Activated CD4-positive, alpha-beta T cell treated with anti-CD3 and anti-CD28 coated beads for 36 hours (primary cell): ENCODE measurements at regions not wholly inside any gene's neighbourhood (a gene's known extent, or its start where the extent isn't known, plus 50 kb on each side); places are given as distances from the start of the nearest gene placed in this dataset.

Experiments used
- ATAC-seq: fragments of 200-7000 bp; cut with Tn5 transposase; one replicate; pipeline ENCODE4 v1.10.0; 2021; ENCODE audit warnings: mild to moderate bottlenecking, moderate library complexity
- CTCF ChIA-PET: fragments of 350-600 bp; sonication (Branson Sonifier 250); formaldehyde crosslinking; loops from one replicate; lab custom pipeline; 2021; ENCODE audit warnings: antibody characterized with exemption; lab: Charles Lee
- POLR2A ChIA-PET: fragments of 350-600 bp; sonication (Branson Sonifier 250); formaldehyde crosslinking; loops from one replicate; lab custom pipeline; 2021; ENCODE audit warnings: antibody characterized with exemption, inconsistent platforms; lab: Charles Lee
- DNase-seq: peaks from one replicate; pipeline ENCODE4 v3.0.0-alpha.2; 2020
- H3K27ac Mint-ChIP-seq: one replicate; pipeline ENCODE4 v1.8.0; 2021; ENCODE audit warnings: mixed read lengths
- H3K27me3 Mint-ChIP-seq: one replicate; pipeline ENCODE4 v1.8.0; 2021; ENCODE audit warnings: mixed read lengths
- H3K36me3 Mint-ChIP-seq: one replicate; pipeline ENCODE4 v1.8.0; 2021; ENCODE audit warnings: low read depth, mixed read lengths
- H3K4me1 Mint-ChIP-seq: one replicate; pipeline ENCODE4 v1.8.0; 2021; ENCODE audit warnings: mixed read lengths
- H3K4me3 Mint-ChIP-seq: one replicate; pipeline ENCODE4 v1.8.0; 2021; ENCODE audit warnings: mild to moderate bottlenecking, moderate library complexity, mixed read lengths
- H3K9me3 Mint-ChIP-seq: one replicate; pipeline ENCODE4 v1.8.0; 2021; ENCODE audit warnings: low read depth, mixed read lengths
- intact Hi-C, 2 experiments: fragments of 100-400 bp; cut with DNase I in 1 of 2; cut with micrococcal nuclease in 1 of 2; formaldehyde crosslinking; loops; one replicate each; pipeline versions ENCODE4 v1.14.2 to v1.15.1; 2022 to 2024; cut with DNase I, micrococcal nuclease

DNA sequence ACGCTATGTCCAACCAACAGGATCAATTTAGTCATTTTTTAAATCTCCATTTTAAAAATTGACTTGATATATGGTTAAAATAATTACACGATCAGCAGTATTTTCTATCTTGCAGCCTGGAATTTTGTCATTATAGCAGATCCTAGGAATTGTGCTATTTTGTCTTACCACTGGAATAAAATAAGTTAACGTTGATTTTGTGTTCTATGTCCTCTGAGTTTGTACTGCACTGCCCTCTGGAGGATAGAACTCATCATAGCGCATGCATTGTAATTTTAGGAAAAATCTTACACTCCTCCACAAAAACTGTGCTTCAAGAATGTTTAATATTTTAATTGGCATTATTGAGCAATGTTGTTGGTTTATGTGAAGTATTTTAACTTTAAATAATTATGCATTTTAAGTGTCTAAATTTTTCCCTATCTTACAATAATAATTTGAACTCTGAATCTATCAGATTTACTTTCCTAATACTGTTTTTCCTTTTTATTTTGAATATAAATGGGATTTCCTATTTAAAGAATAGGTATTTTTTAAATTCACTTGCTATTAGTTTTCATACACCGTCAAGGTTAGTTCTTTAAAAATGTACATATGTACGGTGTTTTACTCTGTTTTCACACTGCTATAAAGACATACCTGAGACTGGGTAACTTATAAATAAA is 220.1 kb downstream of the PPP1R3A start:
- intact Hi-C loops, result loop anchor here in 1 of 2 experiments (5.0 kb wide), 2 partner anchors 296 to 1146 kb away; no protein-coding TSS in a partner anchor
- Mint-ChIP-seq H3K4me1 (no peaks in the 10 kb centered on the region), H3K36me3 (no peaks in the 10 kb centered on the region), H3K27ac (no peak overlapping the region), H3K4me3 (no peak overlapping the region), H3K27me3 (no peaks in the 10 kb centered on the region), H3K9me3 (no peaks in the 10 kb centered on the region)
- ATAC-seq (no peak), DNase-seq (no peak)
- ChIA-PET POLR2A (no interaction called here), CTCF (no interaction called here)

DNA sequence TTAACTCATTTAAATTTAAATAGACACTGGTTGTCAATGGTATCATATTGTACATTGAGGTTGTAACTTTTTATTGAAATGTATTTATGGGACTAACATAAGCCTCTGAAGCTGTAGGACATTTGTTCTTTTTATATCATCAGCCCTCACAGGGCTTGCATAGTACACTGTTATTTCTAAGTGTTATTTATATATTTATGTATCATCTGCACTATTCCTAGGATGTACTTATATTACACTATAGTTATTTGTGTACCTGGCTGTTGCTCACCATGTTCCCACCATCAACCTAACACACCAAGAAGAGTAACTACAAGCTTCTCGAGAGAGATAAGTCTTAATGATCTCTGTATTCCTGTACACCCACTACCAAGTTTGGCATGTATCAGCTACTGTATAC is 224.7 kb downstream of the PPP1R3A start:
- intact Hi-C loops, result no loop called here
- DNase-seq (no peak), ATAC-seq (no peak)
- POLR2A ChIA-PET, result no interaction called here
- CTCF ChIA-PET, result no interaction called here
- no peaks in the 10 kb centered on the region for H3K27me3 Mint-ChIP-seq
- no peak overlapping the region for H3K27ac Mint-ChIP-seq
- no peaks in the 10 kb centered on the region for H3K36me3 Mint-ChIP-seq
- no peak overlapping the region for H3K4me3 Mint-ChIP-seq
- no peaks in the 10 kb centered on the region for H3K4me1 Mint-ChIP-seq
- H3K9me3 Mint-ChIP-seq, result no peaks in the 10 kb centered on the region

GRCh38 chr7:113684165-113684564 is 234.6 kb downstream of the PPP1R3A start:
- no peak for ATAC-seq
- ChIA-PET POLR2A (no interaction called here), CTCF (interaction anchor here (0.8 kb wide), 1 partner anchor 19 kb away, joined by 3 read pairs; no protein-coding TSS in a partner anchor)
- Mint-ChIP-seq H3K4me3 (no peak overlapping the region), H3K36me3 (no peaks in the 10 kb centered on the region), H3K4me1 (no peaks in the 10 kb centered on the region), H3K27ac (no peak overlapping the region), H3K27me3 (no peaks in the 10 kb centered on the region), H3K9me3 (no peaks in the 10 kb centered on the region)
- intact Hi-C loops, result no loop called here
- no peak for DNase-seq

DNA sequence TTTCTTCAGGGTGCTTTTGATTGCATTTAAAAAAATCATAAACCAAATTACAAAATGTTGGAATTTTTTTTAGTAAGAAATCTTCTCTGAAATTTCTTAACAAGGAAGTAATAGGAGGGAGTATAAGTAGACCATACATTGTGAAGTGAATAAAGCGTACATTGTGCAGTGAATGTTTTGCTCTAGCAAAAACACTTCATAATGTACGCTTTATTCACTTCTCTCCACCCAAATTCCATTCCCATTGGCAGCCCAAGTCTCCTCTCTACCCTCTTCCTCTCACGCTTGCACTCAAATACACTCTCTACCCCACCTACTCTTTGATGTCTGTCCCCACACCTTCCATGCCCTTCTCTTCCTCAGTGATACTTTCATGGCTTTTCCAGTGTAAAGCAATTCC is 241.0 kb downstream of the PPP1R3A start:
- no peaks in the 10 kb centered on the region for H3K36me3 Mint-ChIP-seq
- H3K4me1 Mint-ChIP-seq, result no peaks in the 10 kb centered on the region
- H3K4me3 Mint-ChIP-seq, result no peak overlapping the region
- DNase-seq (no peak), ATAC-seq (no peak)
- H3K27me3 Mint-ChIP-seq, result no peaks in the 10 kb centered on the region
- ChIA-PET CTCF (no interaction called here), POLR2A (no interaction called here)
- H3K9me3 Mint-ChIP-seq, result no peaks in the 10 kb centered on the region
- intact Hi-C loops, result no loop called here
- no peak overlapping the region for H3K27ac Mint-ChIP-seq

GRCh38 chr7:113664867-113665266 is 253.9 kb downstream of the PPP1R3A start:
- intact Hi-C loops, result no loop called here
- no peak for DNase-seq
- no peak overlapping the region for H3K4me3 Mint-ChIP-seq
- no peaks in the 10 kb centered on the region for H3K36me3 Mint-ChIP-seq
- H3K9me3 Mint-ChIP-seq, result peaks cover 4% of the 10 kb centered on the region
- H3K27ac Mint-ChIP-seq, result no peak overlapping the region
- no peaks in the 10 kb centered on the region for H3K27me3 Mint-ChIP-seq
- no peaks in the 10 kb centered on the region for H3K4me1 Mint-ChIP-seq
- no peak for ATAC-seq
- ChIA-PET CTCF (no interaction called here), POLR2A (no interaction called here)

DNA sequence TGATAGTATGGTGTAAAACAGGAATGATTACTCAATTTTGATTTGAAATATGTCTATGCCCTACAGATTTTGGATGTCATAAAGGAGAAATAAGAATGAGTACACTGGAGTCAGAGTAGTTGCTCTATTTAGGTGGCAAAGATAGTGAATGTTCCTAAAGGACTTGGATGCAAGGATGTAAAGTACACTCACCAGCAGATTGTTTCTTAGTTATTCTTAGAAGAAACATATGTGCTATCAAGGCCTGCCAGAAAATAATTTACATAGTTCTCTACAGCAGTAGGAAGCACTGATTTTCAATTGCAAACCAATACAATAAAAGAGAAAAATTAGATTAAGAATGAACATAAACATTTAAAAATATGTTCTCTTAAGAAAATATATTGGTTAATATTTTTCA is 259.4 kb downstream of the PPP1R3A start:
- no peak for ATAC-seq

GRCh38 chr7:113657603-113658002 is 261.2 kb downstream of the PPP1R3A start:
- intact Hi-C loops, result no loop called here
- no peaks in the 10 kb centered on the region for H3K27me3 Mint-ChIP-seq
- H3K27ac Mint-ChIP-seq, result no peak overlapping the region
- no peak overlapping the region for H3K4me3 Mint-ChIP-seq
- ATAC-seq, result no peak
- ChIA-PET POLR2A (no interaction called here), CTCF (no interaction called here)
- H3K4me1 Mint-ChIP-seq, result no peaks in the 10 kb centered on the region
- no peaks in the 10 kb centered on the region for H3K36me3 Mint-ChIP-seq
- DNase-seq, result no peak
- no peaks in the 10 kb centered on the region for H3K9me3 Mint-ChIP-seq

More for the DNA sequence above, 259.4 kb downstream of the PPP1R3A start:
- H3K4me1 Mint-ChIP-seq, result no peaks in the 10 kb centered on the region
- no peaks in the 10 kb centered on the region for H3K27me3 Mint-ChIP-seq
- no peak overlapping the region for H3K27ac Mint-ChIP-seq
- intact Hi-C loops, result no loop called here
- H3K4me3 Mint-ChIP-seq, result no peak overlapping the region
- POLR2A ChIA-PET, result no interaction called here
- H3K9me3 Mint-ChIP-seq, result no peaks in the 10 kb centered on the region
- CTCF ChIA-PET, result no interaction called here
- DNase-seq, result no peak
- no peaks in the 10 kb centered on the region for H3K36me3 Mint-ChIP-seq

DNA sequence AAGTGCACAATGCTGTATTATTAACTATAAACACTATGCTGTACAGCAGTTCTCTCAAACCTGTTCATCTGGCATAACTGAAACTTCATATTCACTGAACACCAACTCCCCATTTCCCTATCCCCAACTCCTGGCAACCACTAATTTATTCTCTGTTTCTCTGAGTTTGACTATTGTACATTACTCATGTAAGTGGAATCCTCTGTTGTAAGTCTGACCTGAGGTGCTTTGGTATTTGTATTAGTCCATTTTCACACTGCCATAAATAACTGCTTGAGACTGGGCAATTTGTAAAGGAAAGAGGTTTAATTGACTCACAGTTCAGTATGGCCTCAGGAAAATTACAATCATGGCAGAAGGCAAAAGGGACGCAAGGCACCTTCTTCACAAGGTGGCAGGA is 266.3 kb downstream of the PPP1R3A start:
- intact Hi-C loops, result no loop called here
- DNase-seq (no peak), ATAC-seq (no peak)
- H3K4me1 Mint-ChIP-seq, result no peaks in the 10 kb centered on the region
- ChIA-PET CTCF (no interaction called here), POLR2A (no interaction called here)
- no peak overlapping the region for H3K27ac Mint-ChIP-seq
- H3K36me3 Mint-ChIP-seq, result no peaks in the 10 kb centered on the region
- H3K9me3 Mint-ChIP-seq, result no peaks in the 10 kb centered on the region
- no peak overlapping the region for H3K4me3 Mint-ChIP-seq
- no peaks in the 10 kb centered on the region for H3K27me3 Mint-ChIP-seq

GRCh38 chr7:113649556-113649955 is 269.3 kb downstream of the PPP1R3A start:
- H3K27me3 Mint-ChIP-seq, result no peaks in the 10 kb centered on the region
- no peaks in the 10 kb centered on the region for H3K4me1 Mint-ChIP-seq
- intact Hi-C loops, result no loop called here
- DNase-seq (no peak), ATAC-seq (no peak)
- ChIA-PET CTCF (no interaction called here), POLR2A (no interaction called here)
- no peaks in the 10 kb centered on the region for H3K9me3 Mint-ChIP-seq
- no peak overlapping the region for H3K27ac Mint-ChIP-seq
- no peaks in the 10 kb centered on the region for H3K36me3 Mint-ChIP-seq
- no peak overlapping the region for H3K4me3 Mint-ChIP-seq

- intact Hi-C loops, result no loop called here
- no peaks in the 10 kb centered on the region for H3K36me3 Mint-ChIP-seq
- CTCF ChIA-PET, result no interaction called here
Observed at GRCh38 chr7:113639221-113639620, 279.6 kb downstream of the PPP1R3A start.

GRCh38 chr7:113636727-113637421 is 281.9 kb downstream of the PPP1R3A start:
- Mint-ChIP-seq H3K36me3 (no peaks in the 10 kb centered on the region), H3K4me1 (no peaks in the 10 kb centered on the region), H3K9me3 (no peaks in the 10 kb centered on the region), H3K27me3 (no peaks in the 10 kb centered on the region), H3K4me3 (no peak overlapping the region), H3K27ac (no peak overlapping the region)
- intact Hi-C loops, result no loop called here
- DNase-seq (no peak), ATAC-seq (no peak)
- CTCF ChIA-PET, result no interaction called here
- POLR2A ChIA-PET, result no interaction called here

More at GRCh38 chr7:113639221-113639620, 279.6 kb downstream of the PPP1R3A start:
- DNase-seq, result no peak
- Mint-ChIP-seq H3K4me3 (no peak overlapping the region), H3K9me3 (peaks cover 2% of the 10 kb centered on the region), H3K27ac (no peak overlapping the region), H3K4me1 (no peaks in the 10 kb centered on the region), H3K27me3 (no peaks in the 10 kb centered on the region)
- POLR2A ChIA-PET, result no interaction called here
- ATAC-seq, result no peak

DNA sequence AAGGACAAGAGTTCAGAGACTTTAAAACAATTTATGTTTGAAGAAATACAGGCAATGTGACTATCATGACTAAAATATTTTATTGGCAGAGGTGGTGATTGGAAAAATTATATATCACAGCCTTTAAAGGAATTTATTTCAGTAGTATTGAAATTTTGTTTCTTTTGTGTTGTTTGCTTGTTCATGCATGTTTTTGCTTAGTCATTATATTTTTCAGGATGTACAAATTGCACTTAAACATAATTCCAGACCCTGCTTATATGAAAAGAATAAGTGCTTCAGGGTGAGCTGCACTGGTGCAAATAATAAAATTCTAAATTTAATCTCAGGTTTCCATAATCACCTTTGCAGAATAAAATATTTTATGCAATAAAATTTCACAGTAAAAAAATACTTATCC is 283.3 kb downstream of the PPP1R3A start:
- H3K4me3 Mint-ChIP-seq, result no peak overlapping the region
- POLR2A ChIA-PET, result no interaction called here
- intact Hi-C loops, result no loop called here
- no peak for DNase-seq
- CTCF ChIA-PET, result no interaction called here
- H3K27ac Mint-ChIP-seq, result no peak overlapping the region
- no peaks in the 10 kb centered on the region for H3K4me1 Mint-ChIP-seq
- no peaks in the 10 kb centered on the region for H3K36me3 Mint-ChIP-seq
- H3K27me3 Mint-ChIP-seq, result no peaks in the 10 kb centered on the region
- ATAC-seq, result no peak
- H3K9me3 Mint-ChIP-seq, result no peaks in the 10 kb centered on the region
